Inflammatory macrophage (primary cell): ENCODE measurements at regions not wholly inside any gene's neighbourhood (a gene's known extent, or its start where the extent isn't known, plus 50 kb on each side); places are given as distances from the start of the nearest gene placed in this dataset.
"Not testable (repeated sequence)": the region's sequence is repeated elsewhere in the genome, so short reads cannot be mapped to it uniquely, and the experiment has no call there.

Experiments
- DNase-seq, 2 donors: peaks; one replicate each; pipeline ENCODE4 v3.0.0-alpha.2; 2020 to 2022

GRCh38 chr2:136266346-136266745 lies 148.4 kb upstream of the CXCR4 start:
- not testable (repeated sequence) for DNase-seq

- peak in 1 of 2 donors; percentile 25 for DNase-seq
Observed at GRCh38 chr2:136259551-136259950, 141.6 kb upstream of the CXCR4 start.

- DNase-seq: no peak
Observed at GRCh38 chr2:136257893-136258292, 139.9 kb upstream of the CXCR4 start.

GRCh38 chr2:136255648-136256461 lies 137.9 kb upstream of the CXCR4 start:
- peak; percentile 85 to 96 for DNase-seq

GRCh38 chr2:136255127-136255526 lies 137.2 kb upstream of the CXCR4 start:
- DNase-seq: no peak

- DNase-seq: no peak
Observed at GRCh38 chr2:136254681-136255080, 136.7 kb upstream of the CXCR4 start.

GRCh38 chr2:136253288-136254004 lies 135.5 kb upstream of the CXCR4 start:
- peak; percentile 65 to 80 for DNase-seq

GRCh38 chr2:136251885-136252585 lies 134.1 kb upstream of the CXCR4 start:
- no peak for DNase-seq

- DNase-seq: no peak
Observed at GRCh38 chr2:136251197-136251884, 133.4 kb upstream of the CXCR4 start.

- peak; percentile 26 to 67 for DNase-seq
Observed at GRCh38 chr2:136250131-136250530, 132.2 kb upstream of the CXCR4 start.

GRCh38 chr2:136248907-136249306 lies 131.0 kb upstream of the CXCR4 start:
- no peak for DNase-seq

GRCh38 chr2:136248242-136248641 lies 130.3 kb upstream of the CXCR4 start:
- DNase-seq: no peak

- peak; percentile 88 to 92 for DNase-seq
Observed at GRCh38 chr2:136247204-136247950, 129.4 kb upstream of the CXCR4 start.

GRCh38 chr2:136246086-136246669 lies 128.2 kb upstream of the CXCR4 start:
- peak; percentile 71 to 74 for DNase-seq

- DNase-seq: peak; percentile 24 to 74
Observed at GRCh38 chr2:136245211-136245610, 127.3 kb upstream of the CXCR4 start.

- no peak for DNase-seq
Observed at GRCh38 chr2:136244536-136244885, 126.6 kb upstream of the CXCR4 start.

GRCh38 chr2:136243638-136244535 lies 125.9 kb upstream of the CXCR4 start:
- DNase-seq: no peak

- DNase-seq: no peak
Observed at GRCh38 chr2:136242687-136243277, 124.8 kb upstream of the CXCR4 start.

- no peak for DNase-seq
Observed at GRCh38 chr2:136242100-136242499, 124.2 kb upstream of the CXCR4 start.

GRCh38 chr2:136239079-136239685 lies 121.2 kb upstream of the CXCR4 start:
- peak in 1 of 2 donors; percentile 18 for DNase-seq
